A673 (cell line): ENCODE measurements at regions not wholly inside any gene's neighbourhood (a gene's known extent, or its start where the extent isn't known, plus 50 kb on each side); places are given as distances from the start of the nearest gene placed in this dataset.

Experiments
- BruUV-seq: library from RNA; stranded (reverse); fragments of 400-500 nt; replicated peaks from 2 replicates; lab custom pipeline; 2021; lab: Mats Ljungman, UMichigan
- CTCF ChIA-PET: fragments of 300-600 bp; sonication (Branson Sonifier 250); formaldehyde crosslinking; loops from one replicate; lab custom pipeline; 2022; ENCODE audit warnings: antibody characterized with exemption; lab: Charles Lee
- POLR2A ChIA-PET: fragments of 300-600 bp; sonication (Branson Sonifier 250); formaldehyde crosslinking; loops from one replicate; lab custom pipeline; 2022; ENCODE audit warnings: antibody characterized with exemption; ENCODE audit not compliant: low non-redundant PET; lab: Charles Lee
- DNase-seq: peaks from one replicate; pipeline ENCODE4 v3.0.0-alpha.2; 2015; ENCODE audit warnings: low spot score
- H3K27ac ChIP-seq: fragments of 200-600 bp; sonication (generic); 2 replicates; pipeline ENCODE4 v1.5.1; 2016; ENCODE audit warnings: mixed run types, low read depth, mild to moderate bottlenecking, mixed read lengths, antibody characterized with exemption, low read length; ENCODE audit not compliant: poor library complexity, severe bottlenecking
- H3K27me3 ChIP-seq: fragments of 200-600 bp; sonication (generic); replicated peaks from 2 replicates; pipeline ENCODE4 v1.6.1; 2017; ENCODE audit warnings: mixed run types, low read depth, mild to moderate bottlenecking, mixed read lengths, antibody characterized with exemption, low read length; ENCODE audit not compliant: insufficient read depth, poor library complexity
- H3K36me3 ChIP-seq: fragments of 200-600 bp; sonication (generic); 2 replicates; pipeline ENCODE4 v1.6.1; 2016; ENCODE audit warnings: mixed run types, mild to moderate bottlenecking, mixed read lengths, antibody characterized with exemption, low read length; ENCODE audit not compliant: insufficient read depth, poor library complexity, severe bottlenecking
- H3K4me1 ChIP-seq: fragments of 200-600 bp; sonication (generic); 2 replicates; pipeline ENCODE4 v1.6.1; 2017; ENCODE audit warnings: mixed run types, mild to moderate bottlenecking, mixed read lengths, antibody characterized with exemption, low read length; ENCODE audit not compliant: insufficient read depth, poor library complexity, severe bottlenecking
- H3K4me3 ChIP-seq: fragments of 200-600 bp; sonication (generic); 2 replicates; pipeline ENCODE4 v1.5.1; 2016; ENCODE audit warnings: low read depth, mixed run types, mild to moderate bottlenecking, mixed read lengths, low read length; ENCODE audit not compliant: poor library complexity, severe bottlenecking
- H3K9me3 ChIP-seq: fragments of 200-600 bp; sonication (generic); 2 replicates; pipeline ENCODE4 v1.6.1; 2016; ENCODE audit warnings: mixed run types, low read depth, mild to moderate bottlenecking, mixed read lengths, antibody characterized with exemption, low read length; ENCODE audit not compliant: poor library complexity, severe bottlenecking
- EZH2 ChIP-seq: fragments of 200-600 bp; sonication (generic); IDR thresholded peaks from 2 replicates; pipeline ENCODE4 v1.6.1; 2017; ENCODE audit warnings: borderline replicate concordance, low read depth, mild to moderate bottlenecking, mixed read lengths, antibody characterized with exemption, low read length; ENCODE audit not compliant: poor library complexity, severe bottlenecking
- intact Hi-C: fragments of 100-400 bp; cut with micrococcal nuclease; formaldehyde crosslinking; loops from one replicate; pipeline ENCODE4 v1.10.0; 2022; ENCODE audit not compliant: unreplicated experiment
- TF ChIP-seq, protein P1 (sequence below): fragments of 300-800, 200-600 bp; sonication (generic); conservative IDR thresholded peaks from 2 replicates; pipeline ENCODE4 v1.5.1; 2017; ENCODE audit warnings: low read depth, mild to moderate bottlenecking, antibody characterized with exemption, low read length, moderate library complexity, mixed read lengths

DNA sequence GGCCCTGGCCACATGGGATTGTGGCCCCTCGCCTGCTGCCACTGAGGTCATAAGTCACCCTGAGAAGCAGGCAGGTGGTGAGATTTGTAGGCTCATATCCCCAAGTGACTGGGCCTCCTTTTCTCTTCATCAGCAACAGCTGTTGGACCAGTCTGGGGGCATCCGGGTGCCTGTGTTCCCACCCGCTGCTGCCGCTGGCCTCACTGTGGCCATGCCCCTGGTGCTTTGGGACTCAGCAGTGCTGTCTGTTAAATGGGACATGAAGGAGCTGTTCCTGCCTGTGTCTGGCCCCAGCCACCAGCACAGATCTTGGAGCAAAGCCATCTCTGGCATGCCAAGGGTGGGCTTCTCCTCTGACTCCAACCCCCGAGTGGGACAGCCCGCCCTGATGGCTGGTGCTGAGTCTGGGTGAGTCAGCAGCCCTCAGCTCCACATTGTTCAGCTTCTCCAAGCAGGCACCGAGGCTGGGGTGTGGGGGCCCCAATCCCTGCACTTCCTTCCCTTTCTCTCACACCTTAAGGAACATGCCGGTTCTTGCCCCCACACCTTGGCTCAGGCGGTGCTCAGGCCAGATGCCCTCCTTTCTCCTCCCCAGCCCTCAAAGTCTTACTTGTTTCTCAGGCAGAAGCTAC, 207.9 kb downstream of the GLI2 start:
- Histone ChIP-seq H3K36me3 (no peaks in the 10 kb centered on the region), H3K27ac (no peak overlapping the region), H3K27me3 (no peaks in the 10 kb centered on the region), H3K9me3 (no peaks in the 10 kb centered on the region), H3K4me1 (peaks cover 9% of the 10 kb centered on the region), H3K4me3 (no peak overlapping the region)
- no peak for DNase-seq
- TF ChIP-seq EZH2, result no peak
- TF ChIP-seq, protein P1, sequence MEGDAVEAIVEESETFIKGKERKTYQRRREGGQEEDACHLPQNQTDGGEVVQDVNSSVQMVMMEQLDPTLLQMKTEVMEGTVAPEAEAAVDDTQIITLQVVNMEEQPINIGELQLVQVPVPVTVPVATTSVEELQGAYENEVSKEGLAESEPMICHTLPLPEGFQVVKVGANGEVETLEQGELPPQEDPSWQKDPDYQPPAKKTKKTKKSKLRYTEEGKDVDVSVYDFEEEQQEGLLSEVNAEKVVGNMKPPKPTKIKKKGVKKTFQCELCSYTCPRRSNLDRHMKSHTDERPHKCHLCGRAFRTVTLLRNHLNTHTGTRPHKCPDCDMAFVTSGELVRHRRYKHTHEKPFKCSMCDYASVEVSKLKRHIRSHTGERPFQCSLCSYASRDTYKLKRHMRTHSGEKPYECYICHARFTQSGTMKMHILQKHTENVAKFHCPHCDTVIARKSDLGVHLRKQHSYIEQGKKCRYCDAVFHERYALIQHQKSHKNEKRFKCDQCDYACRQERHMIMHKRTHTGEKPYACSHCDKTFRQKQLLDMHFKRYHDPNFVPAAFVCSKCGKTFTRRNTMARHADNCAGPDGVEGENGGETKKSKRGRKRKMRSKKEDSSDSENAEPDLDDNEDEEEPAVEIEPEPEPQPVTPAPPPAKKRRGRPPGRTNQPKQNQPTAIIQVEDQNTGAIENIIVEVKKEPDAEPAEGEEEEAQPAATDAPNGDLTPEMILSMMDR, result no peak
- ChIA-PET POLR2A (no interaction called here), CTCF (no interaction called here)
- intact Hi-C loops, result no loop called here
- no TSS peak for BruUV-seq

DNA sequence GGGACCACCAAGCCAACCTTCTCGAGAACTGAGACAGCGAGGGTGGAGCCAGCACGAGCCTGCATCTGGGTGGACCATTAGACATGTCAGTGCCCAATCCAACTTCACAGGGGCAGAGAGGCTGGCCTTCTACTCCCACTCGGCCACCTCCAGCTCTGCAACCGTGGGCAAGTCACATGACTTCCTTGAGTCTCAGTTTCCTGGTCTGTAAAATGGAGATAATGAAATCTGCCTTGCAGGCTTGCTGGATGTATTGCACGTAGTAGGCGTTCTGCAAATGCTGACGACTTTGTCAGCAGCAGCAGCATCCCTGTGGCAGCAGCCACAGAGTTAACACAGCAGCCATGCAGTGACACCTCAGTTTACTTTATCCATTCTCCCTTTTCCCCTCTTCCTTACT, 208.9 kb downstream of the GLI2 start:
- Histone ChIP-seq H3K4me1 (peaks cover 6% of the 10 kb centered on the region), H3K27me3 (no peaks in the 10 kb centered on the region), H3K27ac (no peak overlapping the region), H3K36me3 (no peaks in the 10 kb centered on the region), H3K4me3 (no peak overlapping the region), H3K9me3 (no peaks in the 10 kb centered on the region)
- no peak for DNase-seq
- no peak for TF ChIP-seq EZH2
- TF ChIP-seq, protein P1, result no peak
- intact Hi-C loops, result no loop called here
- ChIA-PET CTCF (no interaction called here), POLR2A (no interaction called here)
- no TSS peak for BruUV-seq

DNA sequence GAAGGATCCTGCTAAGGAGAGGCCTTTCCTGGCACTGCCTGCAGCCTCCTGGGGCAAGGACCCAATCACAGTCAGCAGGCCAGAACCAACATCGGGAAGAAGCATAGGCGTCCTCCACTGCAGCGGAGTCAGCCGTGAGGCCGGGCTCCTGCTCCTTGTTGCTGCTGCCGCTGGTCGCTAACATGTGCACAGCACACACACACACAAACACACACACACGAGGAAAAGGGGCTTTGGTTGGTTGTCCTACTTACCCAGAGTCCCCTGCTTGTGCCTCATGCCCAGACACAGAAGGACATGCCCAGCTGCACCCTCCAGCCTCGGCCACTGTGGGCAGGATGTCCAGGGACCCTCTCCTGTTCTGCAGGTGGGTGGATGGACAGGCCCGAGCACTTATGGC, 209.4 kb downstream of the GLI2 start:
- ChIA-PET CTCF (no interaction called here), POLR2A (no interaction called here)
- no TSS peak for BruUV-seq
- H3K4me3 ChIP-seq, result no peak overlapping the region
- DNase-seq, result no peak
- no peaks in the 10 kb centered on the region for H3K9me3 ChIP-seq
- TF ChIP-seq, protein P1, result no peak
- TF ChIP-seq EZH2, result no peak
- no peaks in the 10 kb centered on the region for H3K36me3 ChIP-seq
- H3K4me1 ChIP-seq, result peaks cover 4% of the 10 kb centered on the region
- H3K27ac ChIP-seq, result no peak overlapping the region
- intact Hi-C loops, result no loop called here
- H3K27me3 ChIP-seq, result no peaks in the 10 kb centered on the region
